ENCODE measurements at regions not wholly inside any gene's neighbourhood (a gene's known extent, or its start where the extent isn't known, plus 50 kb on each side); places are given as distances from the start of the nearest gene placed in this dataset.

- peaks cover 2 to 3% of the 10 kb centered on the region in 2 donors for H3K9me3 Mint-ChIP-seq
- no peaks in the 10 kb centered on the region for H3K36me3 Mint-ChIP-seq (ENCODE audit: insufficient read depth in 2 of 2)
- no peaks in the 10 kb centered on the region for H3K27me3 Mint-ChIP-seq (ENCODE audit: low read depth)
- H3K4me1 Mint-ChIP-seq (ENCODE audit: low read depth), result no peaks in the 10 kb centered on the region
- ATAC-seq (replicated peaks in 1 of 2), result no peak
- no peak for DNase-seq
- no peak overlapping the region for H3K4me3 Mint-ChIP-seq
- H3K27ac Mint-ChIP-seq, result no peak overlapping the region
These were observed 272.7 kb upstream of the IRAK1BP1 start for GRCh38 chr6:78594668-78595066.

- ATAC-seq (replicated peaks in 1 of 2), result no peak
- Mint-ChIP-seq H3K4me1 (ENCODE audit: low read depth) (no peaks in the 10 kb centered on the region), H3K4me3 (no peak overlapping the region), H3K27ac (no peak overlapping the region), H3K27me3 (ENCODE audit: low read depth) (no peaks in the 10 kb centered on the region), H3K9me3 (peaks cover 3 to 6% of the 10 kb centered on the region in 2 donors), H3K36me3 (ENCODE audit: insufficient read depth in 2 of 2) (no peaks in the 10 kb centered on the region)
- no peak for DNase-seq
These were observed 269.4 kb upstream of the IRAK1BP1 start for GRCh38 chr6:78597966-78598365.

DNA sequence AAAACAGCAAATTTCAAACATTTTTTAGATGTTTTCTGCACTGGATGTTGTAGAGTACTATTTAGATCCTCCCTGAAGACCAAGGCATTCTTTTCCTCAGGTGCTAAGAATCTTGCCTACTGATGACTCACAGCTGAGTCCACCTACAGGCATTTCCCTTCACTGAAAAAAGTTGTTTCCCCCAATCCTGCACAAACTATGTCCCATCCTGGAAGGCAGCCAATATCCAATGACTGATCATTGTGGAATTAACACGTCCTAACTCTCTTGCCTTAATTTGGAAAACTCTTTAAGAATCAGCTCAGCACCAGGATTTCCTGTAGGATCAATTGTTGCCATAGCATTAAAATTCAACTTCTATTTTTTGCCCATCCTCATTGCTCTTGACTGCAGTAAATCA is 268.4 kb upstream of the IRAK1BP1 start:
- H3K4me1 Mint-ChIP-seq (ENCODE audit: low read depth), result no peaks in the 10 kb centered on the region
- no peak overlapping the region for H3K4me3 Mint-ChIP-seq
- H3K9me3 Mint-ChIP-seq, result peaks cover 3 to 6% of the 10 kb centered on the region in 2 donors
- H3K36me3 Mint-ChIP-seq (ENCODE audit: insufficient read depth in 2 of 2), result no peaks in the 10 kb centered on the region
- no peak for ATAC-seq (replicated peaks in 1 of 2)
- H3K27me3 Mint-ChIP-seq (ENCODE audit: low read depth), result no peaks in the 10 kb centered on the region
- H3K27ac Mint-ChIP-seq, result no peak overlapping the region
- DNase-seq, result no peak

GRCh38 chr6:78599526-78599925 is 267.8 kb upstream of the IRAK1BP1 start:
- Mint-ChIP-seq H3K4me3 (no peak overlapping the region), H3K36me3 (ENCODE audit: insufficient read depth in 2 of 2) (no peaks in the 10 kb centered on the region), H3K4me1 (ENCODE audit: low read depth) (no peaks in the 10 kb centered on the region), H3K9me3 (peaks cover 3 to 6% of the 10 kb centered on the region in 2 donors), H3K27me3 (ENCODE audit: low read depth) (no peaks in the 10 kb centered on the region), H3K27ac (no peak overlapping the region)
- no peak for DNase-seq
- no peak for ATAC-seq (replicated peaks in 1 of 2)

DNA sequence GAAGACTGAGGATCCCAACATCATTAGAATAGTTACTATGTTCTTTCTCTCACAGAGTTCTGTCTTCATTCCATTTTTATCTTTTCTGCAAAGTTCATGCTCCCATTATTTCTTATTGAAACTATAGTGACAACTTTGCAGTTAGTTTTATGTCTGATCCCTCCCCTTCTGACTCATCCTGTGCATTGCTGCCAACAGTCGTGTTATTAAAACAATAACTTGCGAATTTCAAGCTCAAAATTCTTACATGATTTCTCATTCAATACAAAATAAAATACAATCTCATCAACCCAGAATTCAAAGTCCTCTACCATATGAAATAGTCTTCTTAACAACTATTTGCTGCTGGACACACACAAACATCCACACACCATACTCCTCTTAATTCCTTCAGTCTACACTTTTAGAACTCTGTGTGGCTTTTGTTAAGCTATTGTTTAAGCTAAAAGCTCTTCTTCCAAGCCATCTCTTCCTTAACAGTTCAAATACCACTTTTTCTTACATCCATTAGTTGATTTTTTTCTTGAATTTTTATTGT is 261.4 kb upstream of the IRAK1BP1 start:
- H3K27me3 Mint-ChIP-seq (ENCODE audit: low read depth), result no peaks in the 10 kb centered on the region
- H3K27ac Mint-ChIP-seq, result no peak overlapping the region
- H3K9me3 Mint-ChIP-seq, result no peaks in the 10 kb centered on the region
- DNase-seq (no peak), ATAC-seq (replicated peaks in 1 of 2) (no peak)
- H3K4me3 Mint-ChIP-seq, result no peak overlapping the region
- H3K36me3 Mint-ChIP-seq (ENCODE audit: insufficient read depth in 2 of 2), result no peaks in the 10 kb centered on the region
- H3K4me1 Mint-ChIP-seq (ENCODE audit: low read depth), result no peaks in the 10 kb centered on the region

- Mint-ChIP-seq H3K36me3 (ENCODE audit: insufficient read depth in 2 of 2) (no peaks in the 10 kb centered on the region), H3K27ac (no peak overlapping the region), H3K27me3 (ENCODE audit: low read depth) (no peaks in the 10 kb centered on the region), H3K4me3 (no peak overlapping the region), H3K4me1 (ENCODE audit: low read depth) (no peaks in the 10 kb centered on the region), H3K9me3 (no peaks in the 10 kb centered on the region)
- ATAC-seq (replicated peaks in 1 of 2) (no peak), DNase-seq (no peak)
These were observed 260.2 kb upstream of the IRAK1BP1 start for GRCh38 chr6:78607189-78607588.

- no peak overlapping the region for H3K4me3 Mint-ChIP-seq
- H3K4me1 Mint-ChIP-seq (ENCODE audit: low read depth), result no peaks in the 10 kb centered on the region
- ATAC-seq (replicated peaks in 1 of 2) (no peak), DNase-seq (no peak)
- no peaks in the 10 kb centered on the region for H3K27me3 Mint-ChIP-seq (ENCODE audit: low read depth)
- H3K9me3 Mint-ChIP-seq, result no peaks in the 10 kb centered on the region
- H3K36me3 Mint-ChIP-seq (ENCODE audit: insufficient read depth in 2 of 2), result no peaks in the 10 kb centered on the region
- no peak overlapping the region for H3K27ac Mint-ChIP-seq
These were observed 256.2 kb upstream of the IRAK1BP1 start for GRCh38 chr6:78611102-78611620.

- DNase-seq (no peak), ATAC-seq (replicated peaks in 1 of 2) (no peak)
- Mint-ChIP-seq H3K36me3 (ENCODE audit: insufficient read depth in 2 of 2) (no peaks in the 10 kb centered on the region), H3K27me3 (ENCODE audit: low read depth) (no peaks in the 10 kb centered on the region), H3K9me3 (no peaks in the 10 kb centered on the region), H3K4me3 (no peak overlapping the region), H3K4me1 (ENCODE audit: low read depth) (no peaks in the 10 kb centered on the region), H3K27ac (no peak overlapping the region)
These were observed 255.4 kb upstream of the IRAK1BP1 start for GRCh38 chr6:78611886-78612480.

DNA sequence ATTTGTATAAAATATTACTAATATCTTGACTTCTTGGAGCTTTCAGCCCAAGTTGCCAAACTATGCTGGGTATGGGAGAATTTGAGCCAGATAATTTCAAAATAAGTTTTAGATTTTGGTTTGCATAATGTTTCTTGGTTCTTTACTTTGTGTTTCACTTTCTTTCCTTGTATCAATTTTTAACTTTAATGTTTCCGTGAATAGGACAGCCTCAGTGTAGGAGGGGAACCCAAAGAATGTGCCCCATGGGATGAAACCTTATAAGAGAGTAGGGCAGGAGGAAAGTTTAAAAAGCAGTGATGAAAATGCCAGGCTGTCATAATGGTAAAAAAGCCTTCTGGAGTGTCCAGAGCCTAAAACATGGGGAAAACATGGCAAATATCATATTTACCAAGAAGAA is 252.4 kb upstream of the IRAK1BP1 start:
- H3K36me3 Mint-ChIP-seq (ENCODE audit: insufficient read depth in 2 of 2), result no peaks in the 10 kb centered on the region
- no peaks in the 10 kb centered on the region for H3K27me3 Mint-ChIP-seq (ENCODE audit: low read depth)
- no peak overlapping the region for H3K4me3 Mint-ChIP-seq
- H3K9me3 Mint-ChIP-seq, result no peaks in the 10 kb centered on the region
- DNase-seq, result no peak
- no peak overlapping the region for H3K27ac Mint-ChIP-seq
- no peaks in the 10 kb centered on the region for H3K4me1 Mint-ChIP-seq (ENCODE audit: low read depth)
- no peak for ATAC-seq (replicated peaks in 1 of 2)

DNA sequence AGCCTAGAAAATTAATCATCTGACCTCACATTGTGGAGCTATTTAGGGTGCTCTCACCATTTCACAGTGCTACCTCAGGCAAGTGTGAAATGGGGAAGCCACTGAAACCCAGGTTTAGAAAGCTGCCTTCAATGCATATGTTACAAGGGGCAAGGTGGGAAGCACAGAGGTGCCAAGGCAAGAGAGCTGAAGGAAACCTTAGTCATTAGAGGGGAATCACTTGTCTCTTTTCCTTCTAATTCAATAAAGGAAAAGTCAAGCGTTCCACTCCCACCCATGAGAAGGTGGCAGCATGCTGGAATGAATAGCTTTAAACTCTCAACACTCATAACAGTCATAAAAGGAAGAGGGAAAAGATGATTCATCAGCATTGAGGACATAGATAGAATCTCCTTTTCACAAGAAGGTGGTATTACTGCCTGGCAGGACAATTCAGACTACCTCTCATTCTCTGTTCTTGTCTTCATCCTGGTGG is 251.9 kb upstream of the IRAK1BP1 start:
- no peak overlapping the region for H3K4me3 Mint-ChIP-seq
- no peaks in the 10 kb centered on the region for H3K27me3 Mint-ChIP-seq (ENCODE audit: low read depth)
- H3K27ac Mint-ChIP-seq, result no peak overlapping the region
- H3K4me1 Mint-ChIP-seq (ENCODE audit: low read depth), result no peaks in the 10 kb centered on the region
- H3K9me3 Mint-ChIP-seq, result no peaks in the 10 kb centered on the region
- DNase-seq (no peak), ATAC-seq (replicated peaks in 1 of 2) (peak in 1 of 2 donors; percentile 33)
- H3K36me3 Mint-ChIP-seq (ENCODE audit: insufficient read depth in 2 of 2), result no peaks in the 10 kb centered on the region

DNA sequence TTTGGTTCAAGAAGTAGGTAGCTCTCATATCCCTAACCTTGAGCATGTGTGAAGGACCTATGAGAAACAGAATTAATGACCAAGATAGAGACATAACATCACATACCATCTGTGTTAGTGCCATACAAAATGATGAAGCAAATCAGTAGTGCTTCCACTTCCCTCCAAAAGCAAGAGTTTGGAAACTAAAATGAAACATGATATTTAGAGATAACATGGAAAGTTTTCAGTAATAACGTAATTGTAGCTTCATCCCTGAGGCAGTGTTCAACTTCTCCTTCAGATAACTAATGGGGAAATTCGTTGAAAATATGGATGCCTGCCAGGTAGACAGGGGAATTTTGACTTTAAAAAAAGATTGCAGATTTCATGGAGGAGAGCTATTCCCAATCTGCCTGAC is 248.4 kb upstream of the IRAK1BP1 start:
- no peaks in the 10 kb centered on the region for H3K4me1 Mint-ChIP-seq (ENCODE audit: low read depth)
- H3K9me3 Mint-ChIP-seq, result no peaks in the 10 kb centered on the region
- DNase-seq (no peak), ATAC-seq (replicated peaks in 1 of 2) (no peak)
- no peaks in the 10 kb centered on the region for H3K27me3 Mint-ChIP-seq (ENCODE audit: low read depth)
- H3K27ac Mint-ChIP-seq, result no peak overlapping the region
- no peak overlapping the region for H3K4me3 Mint-ChIP-seq
- H3K36me3 Mint-ChIP-seq (ENCODE audit: insufficient read depth in 2 of 2), result no peaks in the 10 kb centered on the region

DNA sequence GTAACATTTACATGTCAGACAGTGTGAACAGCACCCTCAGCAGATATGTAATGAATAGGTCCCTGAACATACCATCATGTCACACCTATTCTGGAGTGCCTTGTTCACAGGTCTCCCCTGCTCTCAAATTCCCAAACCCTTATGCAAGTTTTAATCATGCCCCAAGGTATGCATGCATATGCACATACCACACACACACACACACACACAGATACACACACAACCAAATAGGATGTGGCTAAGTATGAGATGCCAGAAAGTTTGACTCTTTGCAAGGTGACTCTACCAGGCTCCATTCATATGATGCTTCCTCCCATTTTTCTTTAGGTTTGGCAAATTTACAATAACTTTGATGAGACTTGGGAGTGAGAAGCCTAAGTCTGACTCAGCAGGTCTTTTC is 243.8 kb upstream of the IRAK1BP1 start:
- H3K4me3 Mint-ChIP-seq, result no peak overlapping the region
- peaks cover 0 to under 1% of the 10 kb centered on the region in 2 donors for H3K9me3 Mint-ChIP-seq

DNA sequence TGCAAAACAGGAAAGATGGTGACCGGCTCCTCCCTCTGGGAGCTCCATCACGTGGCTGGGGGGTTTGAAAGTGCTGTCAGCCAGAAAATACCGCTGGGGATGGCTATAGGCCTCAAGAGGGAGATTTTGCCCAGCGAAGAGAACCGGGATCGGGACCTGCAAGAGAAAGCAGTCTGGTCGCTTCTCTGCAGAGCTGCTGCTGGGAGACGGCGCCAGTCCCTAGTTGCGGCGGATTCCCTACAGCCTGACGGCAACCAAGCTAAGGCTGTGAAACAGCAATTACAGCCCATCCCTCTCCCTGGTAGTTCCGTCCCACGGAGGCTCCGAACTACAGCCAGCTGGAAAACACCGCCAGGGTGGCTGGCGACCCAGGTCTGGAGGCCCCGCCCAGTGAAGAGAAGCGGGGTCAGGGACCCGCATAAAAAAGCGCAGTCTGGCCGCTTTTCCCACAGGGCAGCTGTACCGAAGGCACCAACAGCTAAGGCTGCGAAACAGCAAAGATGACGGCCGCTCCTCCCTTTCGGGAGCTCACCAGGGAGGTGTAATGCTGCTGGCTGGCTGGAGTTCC is 238.1 kb upstream of the IRAK1BP1 start:
- H3K4me1 Mint-ChIP-seq (ENCODE audit: low read depth), result no peaks in the 10 kb centered on the region
- peaks cover 0 to 2% of the 10 kb centered on the region in 2 donors for H3K9me3 Mint-ChIP-seq
- H3K4me3 Mint-ChIP-seq, result no peak overlapping the region
- H3K27me3 Mint-ChIP-seq (ENCODE audit: low read depth), result peaks cover 9% of the 10 kb centered on the region
- no peak for DNase-seq
- no peak for ATAC-seq (replicated peaks in 1 of 2)
- H3K27ac Mint-ChIP-seq, result no peak overlapping the region
- H3K36me3 Mint-ChIP-seq (ENCODE audit: insufficient read depth in 2 of 2), result no peaks in the 10 kb centered on the region

More for the DNA sequence above, 243.8 kb upstream of the IRAK1BP1 start:
- no peaks in the 10 kb centered on the region for H3K36me3 Mint-ChIP-seq (ENCODE audit: insufficient read depth in 2 of 2)
- peaks cover 2% of the 10 kb centered on the region for H3K27me3 Mint-ChIP-seq (ENCODE audit: low read depth)
- H3K4me1 Mint-ChIP-seq (ENCODE audit: low read depth), result no peaks in the 10 kb centered on the region
- no peak overlapping the region for H3K27ac Mint-ChIP-seq
- DNase-seq (no peak), ATAC-seq (replicated peaks in 1 of 2) (no peak)

DNA sequence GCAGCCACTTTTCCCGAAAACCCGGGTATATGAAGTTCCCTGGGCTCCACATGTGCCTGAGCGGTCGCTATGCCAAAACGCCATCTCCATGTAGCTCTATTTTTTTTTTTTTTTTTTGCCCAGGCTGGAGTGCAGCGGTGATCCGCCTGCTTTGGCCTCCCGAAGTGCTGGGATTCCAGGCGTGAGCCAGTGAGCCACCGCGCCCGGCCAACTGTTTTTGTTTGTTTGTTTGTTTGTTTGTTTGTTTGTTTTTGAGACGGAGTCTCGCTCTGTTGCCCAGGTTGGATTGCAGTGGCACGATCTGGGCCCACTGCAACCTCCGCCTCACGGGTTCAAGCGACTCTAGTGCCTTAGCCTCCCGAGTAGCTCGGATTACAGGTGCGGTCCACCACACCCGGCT is 237.5 kb upstream of the IRAK1BP1 start:
- DNase-seq (no peak), ATAC-seq (replicated peaks in 1 of 2) (no peak)
- Mint-ChIP-seq H3K27ac (no peak overlapping the region), H3K9me3 (peaks cover 0 to 2% of the 10 kb centered on the region in 2 donors), H3K4me1 (ENCODE audit: low read depth) (no peaks in the 10 kb centered on the region), H3K36me3 (ENCODE audit: insufficient read depth in 2 of 2) (no peaks in the 10 kb centered on the region), H3K4me3 (no peak overlapping the region), H3K27me3 (ENCODE audit: low read depth) (peaks cover 9% of the 10 kb centered on the region)

Measured in activated T-cell treated with anti-CD3 and anti-CD28 coated beads, Interleukin-2, amount 50 U/mL, for 72 hours (primary cell).